IPS-20b (cell line): ENCODE measurements at regions not wholly inside any gene's neighbourhood (a gene's known extent, or its start where the extent isn't known, plus 50 kb on each side); places are given as distances from the start of the nearest gene placed in this dataset.

Source experiments
- H3K27ac ChIP-seq: one replicate; pipeline ENCODE4 v1.5.1; 2013; ENCODE audit warnings: low read length
- H3K27me3 ChIP-seq: 2 replicates; pipeline ENCODE4 v1.6.1; 2013; ENCODE audit warnings: mild to moderate bottlenecking, low read length, inconsistent platforms; ENCODE audit not compliant: insufficient read depth
- H3K36me3 ChIP-seq: 2 replicates; pipeline ENCODE4 v1.6.1; 2013; ENCODE audit warnings: low read depth, mild to moderate bottlenecking, inconsistent platforms, low read length, moderate library complexity; ENCODE audit not compliant: insufficient read depth
- H3K4me1 ChIP-seq: 2 replicates; pipeline ENCODE4 v1.6.1; 2013; ENCODE audit warnings: mild to moderate bottlenecking, control low read depth, inconsistent platforms, low read length, moderate library complexity; ENCODE audit not compliant: insufficient read depth
- H3K4me3 ChIP-seq: 2 replicates; pipeline ENCODE4 v1.5.1; 2013; ENCODE audit warnings: mild to moderate bottlenecking, low read length, inconsistent platforms
- H3K9ac ChIP-seq: 2 replicates; pipeline ENCODE4 v1.6.1; 2013; ENCODE audit warnings: low read depth, mild to moderate bottlenecking, inconsistent platforms, low read length, moderate library complexity
- H3K9me3 ChIP-seq: 2 replicates; pipeline ENCODE4 v1.6.1; 2013; ENCODE audit warnings: mild to moderate bottlenecking, low read depth, low read length, inconsistent platforms; ENCODE audit not compliant: insufficient read depth

GRCh38 chr2:41544709-41545108 is 503.1 kb upstream of the PKDCC start:
- no peak overlapping the region for H3K9ac ChIP-seq
- no peak overlapping the region for H3K4me3 ChIP-seq
- no peak overlapping the region for H3K27ac ChIP-seq
- H3K36me3 ChIP-seq, result no peaks in the 10 kb centered on the region
- H3K27me3 ChIP-seq, result no peaks in the 10 kb centered on the region
- H3K4me1 ChIP-seq, result no peaks in the 10 kb centered on the region
- no peaks in the 10 kb centered on the region for H3K9me3 ChIP-seq

- no peaks in the 10 kb centered on the region for H3K27me3 ChIP-seq
- H3K4me1 ChIP-seq, result no peaks in the 10 kb centered on the region
- H3K9ac ChIP-seq, result no peak overlapping the region
These were observed 501.8 kb upstream of the PKDCC start for GRCh38 chr2:41546031-41546430.

DNA sequence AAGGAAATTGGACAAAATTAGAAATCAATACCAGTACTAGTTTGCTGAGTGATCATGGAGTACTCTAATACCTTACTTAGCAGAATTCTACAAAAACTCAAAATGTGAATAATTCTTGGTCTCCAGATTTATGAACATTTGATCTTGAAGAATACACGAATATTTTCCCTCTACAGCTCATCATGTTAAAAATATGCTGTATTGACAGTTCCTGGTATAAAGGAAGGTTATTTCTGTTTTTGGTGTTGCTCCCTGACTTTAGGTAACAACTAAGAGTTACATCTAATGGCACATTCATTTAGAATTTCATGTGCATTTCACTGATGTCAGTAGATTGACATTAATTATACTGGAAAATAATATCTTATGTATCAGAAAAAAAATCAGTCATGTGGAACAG is 479.2 kb upstream of the PKDCC start:
- H3K9ac ChIP-seq, result no peak overlapping the region

More at GRCh38 chr2:41546031-41546430, 501.8 kb upstream of the PKDCC start:
- H3K4me3 ChIP-seq, result no peak overlapping the region
- H3K27ac ChIP-seq, result no peak overlapping the region
- no peaks in the 10 kb centered on the region for H3K9me3 ChIP-seq
- no peaks in the 10 kb centered on the region for H3K36me3 ChIP-seq

GRCh38 chr2:41572154-41572553 is 475.7 kb upstream of the PKDCC start:
- Histone ChIP-seq H3K27ac (no peak overlapping the region), H3K36me3 (no peaks in the 10 kb centered on the region), H3K4me3 (no peak overlapping the region), H3K9me3 (no peaks in the 10 kb centered on the region), H3K27me3 (no peaks in the 10 kb centered on the region), H3K9ac (no peak overlapping the region), H3K4me1 (no peaks in the 10 kb centered on the region)

More for the DNA sequence above, 479.2 kb upstream of the PKDCC start:
- H3K27me3 ChIP-seq, result no peaks in the 10 kb centered on the region
- H3K4me3 ChIP-seq, result no peak overlapping the region
- no peaks in the 10 kb centered on the region for H3K36me3 ChIP-seq
- H3K9me3 ChIP-seq, result no peaks in the 10 kb centered on the region
- H3K4me1 ChIP-seq, result no peaks in the 10 kb centered on the region
- no peak overlapping the region for H3K27ac ChIP-seq

- H3K9me3 ChIP-seq, result no peaks in the 10 kb centered on the region
- no peaks in the 10 kb centered on the region for H3K27me3 ChIP-seq
- H3K27ac ChIP-seq, result no peak overlapping the region
- H3K36me3 ChIP-seq, result no peaks in the 10 kb centered on the region
- H3K4me1 ChIP-seq, result no peaks in the 10 kb centered on the region
- H3K4me3 ChIP-seq, result no peak overlapping the region
- H3K9ac ChIP-seq, result no peak overlapping the region
These were observed 471.4 kb upstream of the PKDCC start for GRCh38 chr2:41576423-41576822.

DNA sequence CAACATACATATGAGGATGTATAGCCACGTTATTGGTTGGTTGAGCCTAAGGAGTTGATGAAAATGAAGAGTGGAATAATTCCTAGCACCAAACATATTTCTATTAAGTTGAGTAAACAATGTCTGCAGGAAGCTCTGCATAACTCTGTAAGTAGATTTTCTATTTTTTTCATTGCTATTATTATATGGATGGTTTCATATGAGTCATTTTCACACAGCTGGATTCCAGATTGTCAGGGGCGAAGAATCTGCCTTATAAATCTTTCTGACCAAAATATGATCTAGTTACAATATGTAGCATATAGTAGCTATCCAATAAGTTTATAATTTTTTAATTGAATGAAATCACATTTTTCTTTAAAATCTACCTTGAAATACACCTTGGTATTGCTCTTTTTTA is 468.0 kb upstream of the PKDCC start:
- Histone ChIP-seq H3K4me1 (no peaks in the 10 kb centered on the region), H3K4me3 (no peak overlapping the region)

GRCh38 chr2:41580806-41581205 is 467.0 kb upstream of the PKDCC start:
- Histone ChIP-seq H3K27me3 (no peaks in the 10 kb centered on the region), H3K27ac (no peak overlapping the region), H3K9me3 (no peaks in the 10 kb centered on the region; the same call in 1 of the 2 replicates), H3K4me1 (no peaks in the 10 kb centered on the region), H3K9ac (no peak overlapping the region), H3K4me3 (no peak overlapping the region), H3K36me3 (no peaks in the 10 kb centered on the region)

More for the DNA sequence above, 468.0 kb upstream of the PKDCC start:
- Histone ChIP-seq H3K9ac (no peak overlapping the region), H3K9me3 (no peaks in the 10 kb centered on the region; the same call in 1 of the 2 replicates), H3K36me3 (no peaks in the 10 kb centered on the region), H3K27ac (no peak overlapping the region), H3K27me3 (no peaks in the 10 kb centered on the region)

DNA sequence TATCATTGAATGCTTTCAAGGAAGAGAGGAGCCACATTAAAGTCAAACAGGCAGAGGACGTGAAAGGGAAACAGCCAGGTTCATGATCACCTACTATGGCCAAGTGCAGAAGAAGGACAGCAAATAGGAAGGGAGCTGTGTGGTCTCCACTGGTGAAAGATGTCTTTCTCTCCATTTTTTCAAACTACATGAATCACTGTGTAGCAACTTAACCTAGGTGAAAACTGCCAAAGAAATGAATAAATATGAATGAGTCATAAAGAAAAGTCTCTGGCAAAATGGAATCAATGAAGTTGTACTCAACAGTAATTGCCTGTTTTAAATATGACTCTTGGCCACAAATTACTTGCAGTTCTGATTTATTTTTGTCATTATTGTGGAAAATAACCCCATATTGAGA is 452.6 kb upstream of the PKDCC start:
- Histone ChIP-seq H3K27me3 (no peaks in the 10 kb centered on the region), H3K36me3 (no peaks in the 10 kb centered on the region), H3K27ac (no peak overlapping the region), H3K4me1 (no peaks in the 10 kb centered on the region), H3K9ac (no peak overlapping the region), H3K4me3 (no peak overlapping the region), H3K9me3 (no peaks in the 10 kb centered on the region)

- no peak overlapping the region for H3K4me3 ChIP-seq
- no peaks in the 10 kb centered on the region for H3K36me3 ChIP-seq
- no peak overlapping the region for H3K9ac ChIP-seq
- no peak overlapping the region for H3K27ac ChIP-seq
- no peaks in the 10 kb centered on the region for H3K27me3 ChIP-seq
- H3K9me3 ChIP-seq, result no peaks in the 10 kb centered on the region
- no peaks in the 10 kb centered on the region for H3K4me1 ChIP-seq
These were observed 450.1 kb upstream of the PKDCC start for GRCh38 chr2:41597680-41598079.

DNA sequence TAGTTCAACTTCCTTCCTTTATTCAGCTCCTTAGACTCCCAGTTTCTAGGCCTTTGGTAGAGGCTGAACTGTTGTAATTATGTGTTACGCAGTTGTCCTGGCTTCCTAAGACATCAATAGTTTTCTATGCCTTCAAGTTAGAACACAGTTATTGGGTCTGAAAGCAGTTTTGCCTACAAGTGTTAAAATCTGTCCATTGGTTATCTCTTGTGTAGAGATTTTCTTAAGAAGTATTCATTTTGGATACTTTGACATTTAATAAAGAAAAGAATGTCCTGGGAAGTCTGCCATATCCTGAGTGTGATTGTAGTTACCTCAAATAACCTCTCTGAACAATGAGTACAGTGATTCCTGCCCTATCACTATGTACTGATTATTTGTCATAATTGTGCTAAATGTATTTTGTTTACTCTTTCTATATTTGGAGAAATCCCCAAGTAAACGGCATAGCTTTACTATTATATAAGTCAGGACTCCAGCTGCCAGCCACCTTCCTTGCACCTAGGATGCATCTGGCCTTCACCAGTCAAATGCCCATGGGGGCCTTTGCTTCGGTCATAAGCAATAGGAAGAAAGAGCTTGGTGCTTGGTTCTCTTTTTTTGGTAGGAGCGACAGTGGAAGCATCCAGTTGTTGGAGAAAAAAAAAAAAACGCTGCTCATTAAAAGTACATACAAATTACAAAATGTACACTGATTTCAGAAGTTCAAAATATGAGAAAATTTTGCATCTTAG is 449.5 kb upstream of the PKDCC start:
- Histone ChIP-seq H3K36me3 (no peaks in the 10 kb centered on the region), H3K4me3 (no peak overlapping the region), H3K27ac (no peak overlapping the region), H3K27me3 (no peaks in the 10 kb centered on the region), H3K4me1 (no peaks in the 10 kb centered on the region), H3K9ac (no peak overlapping the region), H3K9me3 (no peaks in the 10 kb centered on the region)

GRCh38 chr2:41600460-41600859 is 447.4 kb upstream of the PKDCC start:
- H3K9ac ChIP-seq, result no peak overlapping the region
- no peaks in the 10 kb centered on the region for H3K36me3 ChIP-seq
- H3K4me1 ChIP-seq, result no peaks in the 10 kb centered on the region
- H3K27me3 ChIP-seq, result no peaks in the 10 kb centered on the region
- H3K9me3 ChIP-seq, result no peaks in the 10 kb centered on the region
- H3K4me3 ChIP-seq, result no peak overlapping the region
- H3K27ac ChIP-seq, result no peak overlapping the region

DNA sequence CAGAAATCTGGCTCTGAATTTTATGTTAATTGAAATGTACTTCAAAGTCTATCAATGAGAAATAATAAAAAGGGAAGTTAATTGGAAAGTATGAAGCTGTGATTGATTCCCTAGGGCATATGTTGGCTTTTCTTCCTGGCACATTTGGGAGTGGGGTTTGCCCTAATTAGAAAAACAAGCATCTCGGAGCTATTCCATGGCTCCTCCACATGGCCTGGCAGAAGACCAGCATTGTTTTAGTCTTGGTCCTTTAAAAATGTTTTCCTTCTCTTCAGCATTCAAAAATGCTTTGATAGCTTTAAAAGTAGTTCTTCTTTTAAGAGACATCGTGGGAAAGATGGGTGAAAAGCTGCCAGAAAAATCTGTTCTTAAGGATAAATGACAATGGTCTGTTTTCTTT is 445.5 kb upstream of the PKDCC start:
- Histone ChIP-seq H3K36me3 (no peaks in the 10 kb centered on the region), H3K9me3 (no peaks in the 10 kb centered on the region)

More for the DNA sequence above, 445.5 kb upstream of the PKDCC start:
- no peaks in the 10 kb centered on the region for H3K4me1 ChIP-seq
- no peak overlapping the region for H3K4me3 ChIP-seq
- H3K27ac ChIP-seq, result no peak overlapping the region
- H3K9ac ChIP-seq, result no peak overlapping the region
- no peaks in the 10 kb centered on the region for H3K27me3 ChIP-seq
